ENCODE measurements at regions not wholly inside any gene's neighbourhood (a gene's known extent, or its start where the extent isn't known, plus 50 kb on each side); places are given as distances from the start of the nearest gene placed in this dataset.

- intact Hi-C loops (cut with micrococcal nuclease): no loop called here
- no peaks in the 10 kb centered on the region for H3K27me3 Mint-ChIP-seq
- ATAC-seq (ENCODE audit: low read depth) (no peak), DNase-seq (no peak)
- no peak overlapping the region for H3K27ac Mint-ChIP-seq
- CTCF ChIA-PET: no interaction called here
- H3K9me3 Mint-ChIP-seq: no peaks in the 10 kb centered on the region
- no peaks in the 10 kb centered on the region for H3K4me1 Mint-ChIP-seq
- TF ChIP-seq, protein P1, sequence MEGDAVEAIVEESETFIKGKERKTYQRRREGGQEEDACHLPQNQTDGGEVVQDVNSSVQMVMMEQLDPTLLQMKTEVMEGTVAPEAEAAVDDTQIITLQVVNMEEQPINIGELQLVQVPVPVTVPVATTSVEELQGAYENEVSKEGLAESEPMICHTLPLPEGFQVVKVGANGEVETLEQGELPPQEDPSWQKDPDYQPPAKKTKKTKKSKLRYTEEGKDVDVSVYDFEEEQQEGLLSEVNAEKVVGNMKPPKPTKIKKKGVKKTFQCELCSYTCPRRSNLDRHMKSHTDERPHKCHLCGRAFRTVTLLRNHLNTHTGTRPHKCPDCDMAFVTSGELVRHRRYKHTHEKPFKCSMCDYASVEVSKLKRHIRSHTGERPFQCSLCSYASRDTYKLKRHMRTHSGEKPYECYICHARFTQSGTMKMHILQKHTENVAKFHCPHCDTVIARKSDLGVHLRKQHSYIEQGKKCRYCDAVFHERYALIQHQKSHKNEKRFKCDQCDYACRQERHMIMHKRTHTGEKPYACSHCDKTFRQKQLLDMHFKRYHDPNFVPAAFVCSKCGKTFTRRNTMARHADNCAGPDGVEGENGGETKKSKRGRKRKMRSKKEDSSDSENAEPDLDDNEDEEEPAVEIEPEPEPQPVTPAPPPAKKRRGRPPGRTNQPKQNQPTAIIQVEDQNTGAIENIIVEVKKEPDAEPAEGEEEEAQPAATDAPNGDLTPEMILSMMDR (IDR thresholded peaks at IDR 0.05): no peak
- POLR2A ChIA-PET: no interaction called here
- no peaks in the 10 kb centered on the region for H3K36me3 Mint-ChIP-seq (ENCODE audit: low read depth)
- H3K4me3 Mint-ChIP-seq: no peak overlapping the region
Observed at GRCh38 chrX:69110116-69110530, 55.1 kb downstream of the PJA1 start.

GRCh38 chrX:69109706-69110105, 55.5 kb downstream of the PJA1 start:
- no peak overlapping the region for H3K27ac Mint-ChIP-seq
- TF ChIP-seq, protein P1 (IDR thresholded peaks at IDR 0.05): no peak
- H3K27me3 Mint-ChIP-seq: no peaks in the 10 kb centered on the region
- no peaks in the 10 kb centered on the region for H3K36me3 Mint-ChIP-seq (ENCODE audit: low read depth)
- ATAC-seq (ENCODE audit: low read depth) (no peak), DNase-seq (no peak)
- ChIA-PET POLR2A (no interaction called here), CTCF (no interaction called here)
- intact Hi-C loops (cut with micrococcal nuclease): no loop called here
- no peaks in the 10 kb centered on the region for H3K4me1 Mint-ChIP-seq
- H3K9me3 Mint-ChIP-seq: no peaks in the 10 kb centered on the region
- H3K4me3 Mint-ChIP-seq: no peak overlapping the region

DNA sequence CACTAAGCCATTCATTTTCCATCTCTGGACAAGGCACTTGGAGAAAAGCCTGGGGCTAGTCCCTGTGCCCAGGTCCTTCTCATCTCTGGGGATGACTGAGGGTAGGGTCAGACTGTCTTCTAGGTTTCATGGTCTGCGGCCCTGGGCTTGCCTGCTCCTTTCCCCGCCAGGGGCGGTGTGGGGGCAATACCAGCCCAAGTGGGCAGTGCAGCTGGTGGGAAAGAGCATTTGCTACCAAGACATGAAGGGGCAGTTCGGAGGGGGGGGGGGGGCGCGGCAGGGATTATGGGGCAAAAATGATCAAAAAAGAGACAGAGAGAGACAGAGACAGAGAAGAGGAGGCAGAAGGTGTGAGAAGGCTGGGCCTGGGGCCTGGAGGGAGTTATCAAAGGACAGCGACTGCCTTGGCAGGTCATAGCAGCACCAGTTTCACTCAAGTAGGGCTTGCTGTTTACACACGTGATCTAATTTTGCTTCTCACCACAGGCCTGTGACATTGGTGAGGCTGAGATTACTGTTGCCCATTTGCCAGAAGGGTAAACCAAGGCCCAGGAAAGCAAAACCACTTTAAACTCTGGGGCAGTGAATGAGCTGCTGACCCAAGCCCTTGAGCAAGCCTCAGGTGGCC, 56.1 kb downstream of the PJA1 start:
- intact Hi-C loops (cut with micrococcal nuclease): no loop called here

DNA sequence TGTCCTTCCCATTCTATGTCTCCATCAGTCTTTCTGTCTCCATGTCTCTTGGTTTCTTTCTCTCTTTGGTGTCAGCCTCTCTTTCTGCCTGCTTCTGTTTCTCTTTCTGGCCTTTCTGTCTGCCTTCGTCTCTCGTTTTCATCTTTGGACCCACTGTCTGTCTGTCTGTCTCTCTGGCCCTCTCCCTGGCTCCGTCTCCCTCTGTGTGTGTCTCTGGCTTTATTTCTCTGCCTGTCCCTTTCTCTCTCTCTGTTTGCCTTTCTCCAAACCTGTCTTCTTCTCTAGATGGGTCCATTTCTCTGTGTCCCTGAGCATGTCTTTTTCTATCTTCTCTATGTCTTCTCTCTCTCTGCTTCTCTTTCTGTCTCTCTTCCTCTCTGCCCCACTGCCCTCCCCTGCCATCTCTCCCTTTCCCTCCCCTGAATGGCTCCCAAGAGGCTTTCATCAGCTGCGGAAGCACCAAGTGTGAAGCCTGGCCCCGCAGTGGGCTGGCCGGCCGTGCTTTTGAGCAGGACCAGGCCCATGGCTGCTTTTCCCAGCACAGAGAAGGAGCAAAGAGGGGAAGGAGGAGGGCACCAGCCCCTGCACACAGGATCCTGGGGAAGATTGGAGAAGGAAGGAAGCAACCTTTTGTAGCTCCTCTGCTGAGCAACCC, 57.4 kb downstream of the PJA1 start:
- intact Hi-C loops (cut with micrococcal nuclease): no loop called here
- Mint-ChIP-seq H3K9me3 (no peaks in the 10 kb centered on the region), H3K4me3 (no peak overlapping the region), H3K27ac (no peak overlapping the region), H3K36me3 (ENCODE audit: low read depth) (no peaks in the 10 kb centered on the region), H3K4me1 (no peaks in the 10 kb centered on the region), H3K27me3 (no peaks in the 10 kb centered on the region)
- no peak for DNase-seq
- ChIA-PET POLR2A (no interaction called here), CTCF (no interaction called here)
- no peak for ATAC-seq (ENCODE audit: low read depth)
- TF ChIP-seq, protein P1 (IDR thresholded peaks at IDR 0.05): no peak

More for the DNA sequence above, 56.1 kb downstream of the PJA1 start:
- Mint-ChIP-seq H3K27ac (no peak overlapping the region), H3K36me3 (ENCODE audit: low read depth) (no peaks in the 10 kb centered on the region), H3K4me3 (no peak overlapping the region), H3K9me3 (no peaks in the 10 kb centered on the region), H3K4me1 (no peaks in the 10 kb centered on the region), H3K27me3 (no peaks in the 10 kb centered on the region)
- DNase-seq: no peak
- CTCF ChIA-PET: no interaction called here
- ATAC-seq (ENCODE audit: low read depth): no peak
- POLR2A ChIA-PET: no interaction called here
- TF ChIP-seq, protein P1 (IDR thresholded peaks at IDR 0.05): no peak

DNA sequence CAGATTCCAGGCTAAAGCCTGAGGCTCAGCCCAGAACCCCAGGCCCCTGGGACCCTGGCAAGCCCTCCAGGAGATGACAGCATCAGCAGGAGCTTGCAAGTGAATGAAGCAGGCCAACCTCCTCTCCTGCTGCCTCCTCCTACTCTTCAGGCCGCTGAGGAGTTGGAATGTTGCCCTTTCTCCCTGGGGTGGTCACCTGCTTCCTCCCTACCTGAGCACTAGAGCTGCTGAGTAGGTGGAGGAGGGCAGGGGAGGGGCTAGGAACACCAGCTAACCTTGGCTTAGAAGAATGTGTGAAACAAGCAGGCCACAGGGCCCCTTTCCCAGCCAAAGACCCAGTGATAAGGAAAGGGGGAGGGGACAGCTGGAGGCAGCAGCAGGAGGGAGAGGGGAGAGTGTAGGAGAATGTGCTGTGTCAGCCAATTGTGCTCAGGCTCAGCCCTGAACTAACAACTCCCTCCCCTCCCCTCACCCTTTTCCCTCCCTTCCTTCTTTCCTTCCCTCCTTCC, 58.0 kb downstream of the PJA1 start:
- no peaks in the 10 kb centered on the region for H3K36me3 Mint-ChIP-seq (ENCODE audit: low read depth)
- CTCF ChIA-PET: no interaction called here
- no peak for ATAC-seq (ENCODE audit: low read depth)
- TF ChIP-seq, protein P1 (IDR thresholded peaks at IDR 0.05): no peak
- intact Hi-C loops (cut with micrococcal nuclease): no loop called here
- H3K4me3 Mint-ChIP-seq: no peak overlapping the region
- H3K4me1 Mint-ChIP-seq: no peaks in the 10 kb centered on the region
- no peak overlapping the region for H3K27ac Mint-ChIP-seq
- POLR2A ChIA-PET: no interaction called here
- no peak for DNase-seq
- no peaks in the 10 kb centered on the region for H3K27me3 Mint-ChIP-seq
- H3K9me3 Mint-ChIP-seq: no peaks in the 10 kb centered on the region

All from activated B cell treated with CpG ODN at 0.5 μM for 24 hours (primary cell).